ENCODE measurements at regions not wholly inside any gene's neighbourhood (a gene's known extent, or its start where the extent isn't known, plus 50 kb on each side); places are given as distances from the start of the nearest gene placed in this dataset.
"Not testable (repeated sequence)": the region's sequence is repeated elsewhere in the genome, so short reads cannot be mapped to it uniquely, and the experiment has no call there.

- not testable (repeated sequence) for DNase-seq
Measured at GRCh38 chr22:38375784-38376183, 58.6 kb upstream of the CSNK1E start.

- DNase-seq, result not testable (repeated sequence)
Measured at GRCh38 chr22:38375005-38375404, 57.8 kb upstream of the CSNK1E start.

DNA sequence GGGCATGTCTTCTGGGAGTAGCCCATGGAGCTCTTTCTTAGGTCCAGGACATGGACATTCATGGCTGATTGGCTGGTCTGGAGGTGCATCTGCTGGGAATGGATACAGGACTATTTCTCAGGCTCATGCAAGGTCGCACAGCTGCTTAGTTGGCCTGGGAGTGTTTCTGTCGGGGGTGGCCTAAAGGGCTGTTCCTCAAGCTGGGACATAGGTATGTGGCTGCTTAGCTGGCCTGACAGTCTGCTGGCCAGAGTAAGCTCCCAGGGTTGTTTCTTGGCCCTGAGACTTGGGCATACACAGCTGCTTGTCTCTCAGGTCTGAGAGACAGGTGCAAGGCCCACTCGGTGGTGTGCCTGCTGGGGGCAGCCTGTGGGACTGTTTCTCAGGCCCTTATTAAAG lies 57.2 kb upstream of the CSNK1E start:
- not testable (repeated sequence) for DNase-seq

DNA sequence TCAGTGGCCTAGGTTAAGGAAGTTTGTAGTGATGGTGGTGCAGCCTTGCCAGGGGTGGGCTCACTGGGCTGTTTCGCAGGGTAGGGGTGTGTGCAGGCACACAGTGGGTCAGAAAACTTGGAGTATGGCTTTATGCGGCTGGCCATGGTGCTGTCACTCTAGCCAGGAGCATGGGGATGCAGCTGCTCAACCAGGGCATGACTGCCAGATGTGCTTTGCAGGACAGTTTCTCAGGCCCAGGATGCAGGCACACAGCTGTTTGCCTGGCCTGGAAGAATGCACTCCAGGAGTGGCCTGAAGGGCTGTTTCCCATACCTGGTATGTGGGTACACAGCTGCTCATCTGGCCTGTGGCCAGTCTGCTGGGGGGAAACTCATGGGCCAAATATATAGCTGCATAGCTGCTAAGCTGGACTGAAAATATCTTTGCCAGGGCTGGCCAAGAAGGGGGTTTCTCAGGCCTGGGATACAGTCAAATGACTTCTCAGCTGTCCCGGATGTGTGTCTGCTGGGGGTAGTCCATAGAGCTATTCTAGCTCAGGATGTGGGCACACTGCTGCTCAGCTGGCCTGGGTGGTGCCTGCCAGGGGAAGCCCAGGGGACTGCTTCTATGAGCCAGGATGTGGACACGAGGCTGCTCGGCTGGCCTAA lies 56.7 kb upstream of the CSNK1E start:
- DNase-seq, result peak; percentile 56

- not testable (repeated sequence) for DNase-seq
Measured at GRCh38 chr22:38372665-38373064, 55.4 kb upstream of the CSNK1E start.

- DNase-seq, result not testable (repeated sequence)
Measured at GRCh38 chr22:38370490-38370889, 53.3 kb upstream of the CSNK1E start.

GRCh38 chr22:38369132-38369531 lies 51.9 kb upstream of the CSNK1E start:
- not testable (repeated sequence) for DNase-seq

Measured in CD4-positive, alpha-beta T cell treated with Interleukin-10 for 1 hour (primary cell).